A673 (cell line): ENCODE measurements at regions not wholly inside any gene's neighbourhood (a gene's known extent, or its start where the extent isn't known, plus 50 kb on each side); places are given as distances from the start of the nearest gene placed in this dataset.

Experiments
- BruUV-seq: library from RNA; stranded (reverse); fragments of 400-500 nt; replicated peaks from 2 replicates; lab custom pipeline; 2021; lab: Mats Ljungman, UMichigan
- CTCF ChIA-PET: fragments of 300-600 bp; sonication (Branson Sonifier 250); formaldehyde crosslinking; loops from one replicate; lab custom pipeline; 2022; ENCODE audit warnings: antibody characterized with exemption; lab: Charles Lee
- POLR2A ChIA-PET: fragments of 300-600 bp; sonication (Branson Sonifier 250); formaldehyde crosslinking; loops from one replicate; lab custom pipeline; 2022; ENCODE audit warnings: antibody characterized with exemption; ENCODE audit not compliant: low non-redundant PET; lab: Charles Lee
- DNase-seq: peaks from one replicate; pipeline ENCODE4 v3.0.0-alpha.2; 2015; ENCODE audit warnings: low spot score
- H3K27ac ChIP-seq: fragments of 200-600 bp; sonication (generic); 2 replicates; pipeline ENCODE4 v1.5.1; 2016; ENCODE audit warnings: mixed run types, low read depth, mild to moderate bottlenecking, mixed read lengths, antibody characterized with exemption, low read length; ENCODE audit not compliant: poor library complexity, severe bottlenecking
- H3K27me3 ChIP-seq: fragments of 200-600 bp; sonication (generic); replicated peaks from 2 replicates; pipeline ENCODE4 v1.6.1; 2017; ENCODE audit warnings: mixed run types, low read depth, mild to moderate bottlenecking, mixed read lengths, antibody characterized with exemption, low read length; ENCODE audit not compliant: insufficient read depth, poor library complexity
- H3K36me3 ChIP-seq: fragments of 200-600 bp; sonication (generic); 2 replicates; pipeline ENCODE4 v1.6.1; 2016; ENCODE audit warnings: mixed run types, mild to moderate bottlenecking, mixed read lengths, antibody characterized with exemption, low read length; ENCODE audit not compliant: insufficient read depth, poor library complexity, severe bottlenecking
- H3K4me1 ChIP-seq: fragments of 200-600 bp; sonication (generic); 2 replicates; pipeline ENCODE4 v1.6.1; 2017; ENCODE audit warnings: mixed run types, mild to moderate bottlenecking, mixed read lengths, antibody characterized with exemption, low read length; ENCODE audit not compliant: insufficient read depth, poor library complexity, severe bottlenecking
- H3K4me3 ChIP-seq: fragments of 200-600 bp; sonication (generic); 2 replicates; pipeline ENCODE4 v1.5.1; 2016; ENCODE audit warnings: low read depth, mixed run types, mild to moderate bottlenecking, mixed read lengths, low read length; ENCODE audit not compliant: poor library complexity, severe bottlenecking
- H3K9me3 ChIP-seq: fragments of 200-600 bp; sonication (generic); 2 replicates; pipeline ENCODE4 v1.6.1; 2016; ENCODE audit warnings: mixed run types, low read depth, mild to moderate bottlenecking, mixed read lengths, antibody characterized with exemption, low read length; ENCODE audit not compliant: poor library complexity, severe bottlenecking
- CTCF ChIP-seq: fragments of 300-800, 200-600 bp; sonication (generic); conservative IDR thresholded peaks from 2 replicates; pipeline ENCODE4 v1.5.1; 2017; ENCODE audit warnings: low read depth, mild to moderate bottlenecking, antibody characterized with exemption, low read length, moderate library complexity, mixed read lengths
- EZH2 ChIP-seq: fragments of 200-600 bp; sonication (generic); IDR thresholded peaks from 2 replicates; pipeline ENCODE4 v1.6.1; 2017; ENCODE audit warnings: borderline replicate concordance, low read depth, mild to moderate bottlenecking, mixed read lengths, antibody characterized with exemption, low read length; ENCODE audit not compliant: poor library complexity, severe bottlenecking
- intact Hi-C: fragments of 100-400 bp; cut with micrococcal nuclease; formaldehyde crosslinking; loops from one replicate; pipeline ENCODE4 v1.10.0; 2022; ENCODE audit not compliant: unreplicated experiment

DNA sequence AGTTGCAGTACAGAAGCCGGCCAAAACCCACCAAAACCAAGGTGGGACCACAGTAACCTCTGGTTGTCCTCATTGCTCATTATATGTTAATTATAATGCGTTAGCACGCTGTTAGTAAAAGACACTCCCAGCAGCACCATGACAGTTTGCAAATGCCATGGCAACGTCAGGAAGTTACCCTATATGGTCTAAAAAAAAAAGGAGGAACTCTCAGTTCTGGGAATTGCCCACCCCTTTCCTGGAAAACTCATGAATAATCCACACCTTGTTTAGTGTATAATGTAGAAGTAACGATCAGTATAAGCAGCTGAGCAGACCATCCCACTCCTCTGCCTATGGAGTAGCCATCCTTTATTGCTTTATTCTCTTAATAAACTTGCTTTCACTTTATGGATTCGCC lies 148.6 kb upstream of the EXOC2 start:
- peaks cover 5% of the 10 kb centered on the region for H3K27me3 ChIP-seq
- no TSS peak for BruUV-seq
- POLR2A ChIA-PET: no interaction called here
- no peaks in the 10 kb centered on the region for H3K9me3 ChIP-seq
- H3K4me1 ChIP-seq: no peaks in the 10 kb centered on the region
- no peaks in the 10 kb centered on the region for H3K36me3 ChIP-seq
- CTCF ChIA-PET: no interaction called here
- TF ChIP-seq EZH2: no peak
- TF ChIP-seq CTCF: no peak
- H3K27ac ChIP-seq: no peak overlapping the region
- no peak for DNase-seq
- intact Hi-C loops: no loop called here
- H3K4me3 ChIP-seq: no peak overlapping the region

- H3K27ac ChIP-seq: no peak overlapping the region
- BruUV-seq: no TSS peak
- DNase-seq: no peak
- TF ChIP-seq CTCF: no peak
- TF ChIP-seq EZH2: no peak
- H3K4me1 ChIP-seq: no peaks in the 10 kb centered on the region
- peaks cover 5% of the 10 kb centered on the region for H3K27me3 ChIP-seq
- no peaks in the 10 kb centered on the region for H3K36me3 ChIP-seq
- CTCF ChIA-PET: no interaction called here
- intact Hi-C loops: no loop called here
- no peaks in the 10 kb centered on the region for H3K9me3 ChIP-seq
- H3K4me3 ChIP-seq: no peak overlapping the region
- POLR2A ChIA-PET: no interaction called here
Measured at GRCh38 chr6:839201-839600, 146.3 kb upstream of the EXOC2 start.

GRCh38 chr6:837380-837779 lies 144.4 kb upstream of the EXOC2 start:
- H3K27me3 ChIP-seq: peaks cover 5% of the 10 kb centered on the region
- POLR2A ChIA-PET: no interaction called here
- no peak overlapping the region for H3K4me3 ChIP-seq
- no peak overlapping the region for H3K27ac ChIP-seq
- TF ChIP-seq CTCF (no peak), EZH2 (no peak)
- H3K36me3 ChIP-seq: no peaks in the 10 kb centered on the region
- no peaks in the 10 kb centered on the region for H3K9me3 ChIP-seq
- DNase-seq: no peak
- CTCF ChIA-PET: no interaction called here
- intact Hi-C loops: no loop called here
- BruUV-seq: no TSS peak
- no peaks in the 10 kb centered on the region for H3K4me1 ChIP-seq
